CD4-positive, alpha-beta T cell treated with Interleukin-1 beta for 1 hour (primary cell): ENCODE measurements at regions not wholly inside any gene's neighbourhood (a gene's known extent, or its start where the extent isn't known, plus 50 kb on each side); places are given as distances from the start of the nearest gene placed in this dataset.
"Not testable (repeated sequence)": the region's sequence is repeated elsewhere in the genome, so short reads cannot be mapped to it uniquely, and the experiment has no call there.

Experiments
- DNase-seq, 2 donors: peaks; one replicate each; pipeline ENCODE4 v3.0.0-alpha.2; 2020 to 2022

DNA sequence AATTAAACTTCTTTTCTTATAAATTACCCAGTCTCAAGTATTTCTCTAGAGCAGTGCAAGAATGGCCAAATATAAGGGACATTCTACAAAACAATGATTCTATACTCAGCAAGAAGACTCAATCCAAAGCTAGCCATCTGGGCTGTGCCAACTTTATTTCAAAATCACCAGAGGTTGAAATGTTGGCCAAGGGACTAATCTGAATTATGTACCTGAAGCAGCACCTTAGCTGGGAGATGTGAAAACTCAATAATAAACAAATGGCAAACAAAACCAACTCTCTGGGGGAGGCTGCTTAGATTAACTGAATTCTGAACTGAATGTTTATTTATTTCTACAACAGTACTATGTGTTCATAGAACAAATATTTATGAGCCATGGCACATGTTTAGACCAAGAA, 251.3 kb downstream of the RDH14 start:
- no peak for DNase-seq

GRCh38 chr2:18304849-18305248, 255.6 kb downstream of the RDH14 start:
- DNase-seq = no peak

GRCh38 chr2:18301421-18302139, 258.9 kb downstream of the RDH14 start:
- DNase-seq = no peak

DNA sequence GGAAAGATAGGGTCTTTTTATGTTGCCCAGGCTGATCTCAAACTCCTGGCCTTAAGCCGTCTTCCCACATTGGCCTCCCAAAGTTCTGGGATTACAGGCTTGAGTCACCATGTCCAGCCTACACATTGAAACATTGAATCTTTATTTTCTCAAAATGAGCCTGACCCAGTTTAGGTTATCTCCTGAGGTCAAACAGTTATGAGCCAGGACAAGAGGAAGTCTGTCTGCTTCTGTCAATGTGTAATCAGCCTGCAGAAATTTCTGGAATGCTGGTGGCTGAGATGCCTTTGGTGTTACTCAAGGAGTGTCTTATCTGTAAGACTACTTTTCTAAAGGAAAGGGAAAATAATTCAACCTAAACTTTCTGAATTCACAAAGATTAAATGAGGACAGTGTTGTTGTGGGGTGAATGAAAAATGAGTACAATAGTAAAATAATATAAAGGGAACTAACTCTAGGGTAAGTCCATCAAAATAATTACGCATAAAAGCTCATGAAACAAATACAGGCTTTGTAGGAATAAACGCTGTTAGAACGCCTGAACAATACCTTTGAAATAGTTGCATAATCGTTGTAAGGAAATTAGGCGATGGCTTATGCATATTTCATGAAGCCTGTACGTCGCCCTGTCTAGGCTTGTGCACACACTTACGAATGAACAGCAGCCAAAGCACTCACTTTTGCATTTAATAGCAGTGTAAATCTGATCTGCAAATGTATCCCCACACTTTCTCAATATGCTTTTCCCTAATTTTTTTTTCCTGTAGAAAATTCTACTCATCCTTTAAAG, 260.8 kb downstream of the RDH14 start:
- DNase-seq = no peak

DNA sequence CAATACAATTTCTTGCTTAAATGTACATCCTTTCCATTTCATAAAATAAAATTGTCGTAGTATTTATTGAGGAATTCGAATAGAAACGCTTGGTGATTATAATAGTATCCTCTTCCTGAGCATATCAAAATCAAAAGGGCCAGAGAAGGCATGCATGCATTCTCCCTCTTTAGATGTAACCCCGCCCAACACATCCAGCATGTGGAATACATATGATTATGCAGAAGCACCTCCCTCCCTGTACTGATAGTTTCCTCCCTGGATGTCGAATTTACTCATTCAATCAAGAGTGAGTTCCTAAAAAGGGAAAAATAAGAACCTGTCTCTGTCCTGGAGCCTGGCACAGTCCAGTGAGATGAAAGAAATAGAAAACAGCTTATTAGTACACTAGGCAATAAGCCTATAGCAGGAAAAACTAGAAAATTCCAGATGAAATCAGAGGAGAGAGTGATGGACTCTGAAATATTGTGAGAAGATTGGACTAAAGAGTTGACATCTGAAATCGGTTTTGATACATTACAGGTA, 262.9 kb downstream of the RDH14 start:
- DNase-seq = no peak

DNA sequence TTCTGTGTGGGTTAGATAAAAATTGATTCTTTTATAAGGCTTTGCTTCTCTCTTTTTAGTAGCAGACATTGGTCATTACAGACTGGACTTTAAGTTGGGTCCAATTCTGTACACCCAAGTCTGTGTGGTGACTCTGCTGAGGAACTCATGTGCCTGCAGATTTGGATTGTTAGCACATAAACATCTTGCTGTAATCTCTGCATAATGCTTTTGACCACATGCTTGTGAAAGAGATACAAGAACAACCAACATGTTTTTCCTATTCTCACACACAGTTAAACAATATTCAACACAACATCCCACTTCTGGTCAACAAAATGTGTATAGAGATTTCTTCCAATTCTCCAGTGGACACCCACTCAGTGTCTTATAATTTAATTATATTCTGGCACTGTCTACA, 270.1 kb downstream of the RDH14 start:
- no peak for DNase-seq

DNA sequence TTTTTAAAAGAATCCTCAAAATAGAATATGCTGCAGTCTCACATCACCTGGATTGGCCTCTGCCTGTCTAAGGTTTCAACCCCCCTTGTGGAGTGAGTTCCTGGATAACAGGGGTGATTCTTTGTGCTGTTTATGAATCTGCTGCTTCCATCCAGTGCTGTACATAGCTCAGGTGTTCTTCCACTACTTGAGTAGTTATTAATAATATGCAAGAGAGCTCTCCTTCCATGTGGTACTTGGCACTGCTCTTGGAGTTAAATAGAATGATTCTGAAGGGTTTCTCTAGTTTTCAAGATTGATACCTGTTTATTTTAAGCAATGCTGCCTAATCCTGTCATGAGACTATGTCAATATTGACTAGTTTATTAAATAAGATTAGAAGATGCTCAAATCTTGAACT, 273.6 kb downstream of the RDH14 start:
- no peak for DNase-seq

DNA sequence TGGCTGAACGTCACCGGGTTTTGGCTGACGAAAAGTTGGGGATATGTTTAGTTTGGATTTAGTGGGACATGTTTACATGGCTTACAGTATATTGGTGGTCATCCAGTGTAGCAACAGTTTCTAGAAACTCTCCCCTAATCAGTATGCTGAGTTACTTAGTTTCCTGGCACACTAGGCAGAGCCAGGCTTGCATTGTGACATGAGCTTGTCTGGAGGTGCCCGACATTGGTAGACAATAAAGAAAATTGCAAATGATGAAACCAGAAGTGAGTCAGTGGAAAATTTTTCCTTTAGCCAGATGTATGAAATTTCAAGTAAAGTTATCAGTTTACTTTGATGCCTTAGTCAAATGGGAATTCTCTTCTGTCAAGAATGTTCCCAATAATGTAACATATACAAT, 276.1 kb downstream of the RDH14 start:
- DNase-seq = no peak

DNA sequence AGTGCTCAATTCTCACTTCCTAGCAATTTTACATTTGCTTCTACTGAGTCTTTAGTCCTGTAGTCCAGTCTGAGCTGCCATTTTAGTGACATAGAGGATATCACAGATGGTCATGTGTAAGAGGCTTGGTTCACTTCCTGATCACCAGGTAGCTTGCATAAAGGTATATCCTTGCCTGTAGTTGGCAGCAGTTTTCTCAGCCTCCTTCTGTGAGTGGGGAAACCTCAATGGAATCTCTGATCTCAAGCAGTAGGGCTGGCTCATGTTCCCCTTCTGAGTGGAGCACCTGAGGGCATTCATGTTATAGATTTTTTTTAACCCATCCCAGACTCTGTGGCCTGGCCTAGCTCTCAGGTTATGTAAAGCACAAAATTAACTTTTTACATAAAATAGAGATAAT, 278.4 kb downstream of the RDH14 start:
- no peak for DNase-seq

DNA sequence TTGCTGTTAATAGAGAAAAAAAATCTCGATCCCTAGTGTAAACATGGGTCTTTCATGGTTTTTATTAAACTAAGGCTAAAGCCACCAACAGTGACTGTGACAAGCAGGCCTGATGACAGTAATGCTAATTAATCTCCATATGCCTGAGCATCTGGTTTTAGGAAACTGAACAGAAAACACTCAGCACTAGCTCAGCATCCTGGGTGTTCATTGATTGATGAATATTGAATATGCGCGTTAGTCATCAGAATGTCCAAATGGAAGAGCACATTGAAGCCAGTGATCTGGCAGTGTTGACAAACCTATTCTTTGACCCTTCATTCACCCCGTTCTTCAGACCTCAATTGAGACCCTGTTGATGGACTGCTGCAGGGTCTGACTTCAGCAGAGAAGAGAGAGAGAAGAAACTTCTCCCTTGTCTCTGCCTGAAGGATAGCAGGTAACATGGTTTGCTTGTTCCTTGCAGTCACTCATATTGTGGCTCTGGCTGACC, 283.8 kb downstream of the RDH14 start:
- DNase-seq = no peak

GRCh38 chr2:18273205-18273604, 287.2 kb downstream of the RDH14 start:
- DNase-seq = no peak

DNA sequence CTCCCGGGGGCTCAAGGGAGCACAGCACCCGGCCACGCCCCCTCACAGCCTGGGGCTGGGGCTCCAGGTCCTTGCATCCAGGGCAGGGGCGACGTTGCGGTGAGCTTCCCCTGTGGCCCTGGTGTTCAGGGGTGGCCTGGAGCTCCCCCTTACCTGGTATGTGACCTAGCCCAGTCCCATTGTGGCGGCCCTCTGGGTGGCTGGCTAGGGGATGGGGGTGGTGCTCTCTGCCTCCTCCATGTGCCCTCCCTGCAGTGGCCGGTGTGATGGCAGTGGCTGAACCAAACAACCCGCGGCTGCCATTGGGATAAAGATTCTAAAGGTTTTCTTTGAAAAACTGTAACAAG, 288.3 kb downstream of the RDH14 start:
- no peak for DNase-seq

- no peak for DNase-seq
These were observed 288.9 kb downstream of the RDH14 start for GRCh38 chr2:18271370-18272147.

GRCh38 chr2:18268400-18268799, 292.1 kb downstream of the RDH14 start:
- DNase-seq = no peak

DNA sequence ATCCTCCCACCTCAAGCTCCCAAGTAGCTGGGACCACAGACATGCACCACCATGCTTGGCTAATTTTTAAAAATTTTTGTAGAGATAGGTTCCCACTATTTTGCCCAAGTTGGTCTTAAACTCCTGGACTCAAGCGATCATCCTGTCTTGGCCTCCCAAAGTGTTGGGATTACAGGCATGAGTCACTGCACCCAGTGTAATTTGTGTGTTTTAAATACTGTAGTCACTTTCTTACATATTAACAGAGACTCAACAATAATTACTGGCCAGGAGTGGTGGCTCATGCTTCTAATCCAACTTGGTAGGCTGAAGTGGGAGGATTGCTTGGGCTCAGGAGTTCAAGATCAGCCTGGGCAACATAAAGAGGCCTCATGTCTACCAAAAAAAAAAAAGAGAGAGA, 293.0 kb downstream of the RDH14 start:
- no peak for DNase-seq

DNA sequence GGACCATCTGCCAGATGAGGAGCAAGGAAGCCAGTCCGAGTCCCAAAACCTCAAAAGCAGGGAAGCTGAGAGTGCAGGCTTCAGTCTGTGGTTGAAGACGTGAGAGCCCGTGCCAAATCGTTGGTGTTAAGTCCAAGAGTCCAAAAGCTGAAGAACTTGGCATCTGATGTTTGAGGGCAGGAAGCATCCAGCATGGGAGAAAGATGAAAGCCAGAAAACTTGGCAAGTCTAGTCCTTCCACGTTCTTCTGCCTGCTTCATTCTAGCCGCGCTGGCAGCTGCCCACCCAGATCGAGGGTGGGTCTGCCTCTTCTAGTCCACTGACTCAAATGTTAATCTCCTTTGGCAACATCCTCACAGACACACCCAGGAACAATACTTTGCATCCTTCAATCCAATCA, 293.8 kb downstream of the RDH14 start:
- DNase-seq = not testable (repeated sequence)

DNA sequence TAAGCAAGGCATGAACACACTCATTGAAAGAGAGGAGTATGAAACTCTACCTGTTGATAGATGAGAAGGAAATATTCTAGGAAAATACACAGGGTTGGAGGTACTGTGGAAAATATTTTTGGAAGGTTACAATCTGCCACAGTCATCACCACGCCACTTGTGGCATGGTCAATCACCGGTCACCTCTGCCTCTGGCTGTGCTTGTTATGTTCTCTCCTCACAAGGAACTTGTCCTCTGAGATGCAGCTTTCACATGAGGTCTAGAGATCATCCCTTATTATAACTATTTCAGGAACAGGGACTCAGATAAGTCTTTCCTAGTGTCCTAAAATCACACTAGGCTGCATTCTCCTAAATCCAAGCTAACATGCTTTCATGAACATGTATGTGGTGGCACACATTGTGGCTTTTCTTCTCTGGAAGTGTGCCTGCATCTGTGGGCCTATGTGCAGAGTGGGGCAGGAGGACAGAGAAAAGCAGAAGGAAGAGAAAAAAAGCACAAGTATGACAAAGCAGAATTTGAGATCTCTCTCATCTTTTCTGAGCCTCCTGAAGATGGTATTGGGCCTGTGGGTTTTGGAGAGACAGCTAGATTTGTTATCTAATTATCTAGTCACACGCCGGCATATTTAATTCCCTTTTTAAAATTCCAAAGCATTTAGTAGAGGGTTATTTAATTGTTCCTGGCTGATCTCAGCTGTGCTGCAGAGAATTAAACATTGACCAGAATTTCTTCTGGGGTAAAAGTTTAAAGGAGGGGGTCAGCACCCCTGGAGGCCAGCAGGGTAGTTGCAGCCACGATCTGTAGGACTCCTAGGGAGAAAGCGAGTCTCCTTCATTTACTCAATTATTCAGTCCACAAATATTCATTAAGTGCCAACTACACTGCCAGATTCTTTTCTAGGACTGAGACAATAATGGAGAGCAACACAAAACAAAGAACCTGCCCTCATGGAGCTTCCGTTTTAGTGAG, 294.6 kb downstream of the RDH14 start:
- no peak for DNase-seq

GRCh38 chr2:18262601-18263000, 297.9 kb downstream of the RDH14 start:
- no peak for DNase-seq

- DNase-seq = no peak
These were observed 306.7 kb downstream of the RDH14 start for GRCh38 chr2:18253686-18254197.

DNA sequence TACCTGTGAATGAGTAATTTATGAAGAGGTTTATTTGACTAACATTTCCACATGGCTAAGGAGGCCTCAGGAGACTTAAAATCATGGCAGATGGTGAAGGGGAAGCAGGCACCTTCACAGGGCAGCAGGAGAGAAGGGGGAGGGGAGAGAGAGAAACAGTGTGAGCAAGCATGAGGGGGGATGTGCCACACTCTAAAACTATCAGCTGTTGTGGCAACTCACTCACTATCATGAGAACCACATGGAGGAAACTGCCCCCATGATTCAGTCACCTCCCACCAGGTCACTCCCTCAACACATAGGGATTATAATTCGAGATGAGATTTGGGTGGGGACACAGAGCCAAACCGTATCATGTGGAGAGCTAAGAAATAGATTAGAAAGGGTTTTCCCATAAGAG, 309.0 kb downstream of the RDH14 start:
- DNase-seq = no peak

DNA sequence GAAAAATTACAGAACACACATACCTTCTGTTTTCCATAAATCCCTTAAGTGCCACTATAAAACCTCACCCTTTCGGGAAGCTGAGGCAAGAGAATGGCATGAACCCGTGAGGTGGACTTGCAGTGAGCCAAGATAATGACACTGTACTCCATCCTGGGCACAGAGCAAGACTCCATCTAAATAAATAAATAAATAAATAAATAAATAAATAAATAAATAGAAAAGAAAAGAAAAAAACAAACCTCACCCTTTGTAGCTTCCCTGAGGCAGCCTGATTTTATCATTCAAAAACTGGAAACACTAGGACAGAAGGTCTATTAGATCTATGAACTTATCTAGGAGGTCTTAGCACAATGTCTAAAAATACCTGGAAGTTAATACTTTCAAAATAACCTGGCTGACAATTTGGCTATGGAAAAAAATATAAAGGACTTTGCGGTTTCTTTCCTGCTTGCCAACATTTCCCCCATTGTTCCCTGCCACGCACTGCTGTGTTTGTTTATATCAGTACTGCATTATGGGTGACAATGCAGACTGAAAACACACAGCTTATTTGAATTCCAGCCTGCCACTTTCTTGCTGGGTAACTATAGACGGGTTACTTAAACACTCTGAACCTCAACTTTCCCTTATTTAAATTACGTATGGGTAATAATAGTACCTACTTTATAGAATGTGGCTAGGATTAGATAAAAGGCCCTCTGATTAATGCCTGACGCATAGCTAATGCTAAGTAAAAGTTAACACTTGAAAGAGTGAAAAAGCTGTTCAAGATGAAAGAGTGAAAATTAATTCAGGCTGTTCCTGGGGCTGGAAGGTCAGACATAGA, 313.0 kb downstream of the RDH14 start:
- DNase-seq = no peak
